IMR-90 (cell line): ENCODE measurements at regions not wholly inside any gene's neighbourhood (a gene's known extent, or its start where the extent isn't known, plus 50 kb on each side); places are given as distances from the start of the nearest gene placed in this dataset.
"Not testable (repeated sequence)": the region's sequence is repeated elsewhere in the genome, so short reads cannot be mapped to it uniquely, and the experiment has no call there.

Experiments used
- ATAC-seq: fragments of 200-7000 bp; cut with Tn5 transposase; 2 replicates; pipeline ENCODE4 v1.9.1; 2020; ENCODE audit warnings: low read depth, mild to moderate bottlenecking, moderate library complexity
- BruUV-seq: library from RNA; stranded (reverse); fragments of 400-500 nt; replicated peaks from 2 replicates; lab custom pipeline; 2021; lab: Mats Ljungman, UMichigan
- CTCF ChIA-PET: fragments of 300-600 bp; formaldehyde crosslinking; extraction: SDS; loops from one replicate; lab custom pipeline; 2021; ENCODE audit warnings: antibody characterized with exemption; lab: Yijun Ruan, JAX
- POLR2A ChIA-PET: fragments of 300-600 bp; sonication (Branson Sonifier 250); formaldehyde crosslinking; loops from one replicate; lab custom pipeline; 2022; ENCODE audit warnings: antibody characterized with exemption; ENCODE audit not compliant: unreplicated experiment; lab: Charles Lee
- DNase-seq: peaks from one replicate; pipeline ENCODE4 v3.0.0; 2013
- H2AFZ ChIP-seq: replicated peaks from 2 replicates; pipeline ENCODE3; 2013; ENCODE audit warnings: low read length, mild to moderate bottlenecking; ENCODE audit not compliant: poor library complexity
- H2AK5ac ChIP-seq: 2 replicates; pipeline ENCODE4 v1.6.1; 2013; ENCODE audit warnings: low read depth, low read length, inconsistent platforms
- H2AK9ac ChIP-seq: replicated peaks from 2 replicates; pipeline ENCODE3; 2013; ENCODE audit warnings: mild to moderate bottlenecking, low read depth, low read length, moderate library complexity; ENCODE audit not compliant: poor library complexity
- H2BK120ac ChIP-seq: 2 replicates; pipeline ENCODE4 v1.6.1; 2013; ENCODE audit warnings: low read depth, low read length, inconsistent platforms
- H2BK15ac ChIP-seq: 3 replicates; pipeline ENCODE4 v1.6.1; 2013; ENCODE audit warnings: low read depth, low read length, inconsistent platforms
- H2BK20ac ChIP-seq: 2 replicates; pipeline ENCODE4 v1.6.1; 2013; ENCODE audit warnings: low read depth, mild to moderate bottlenecking, inconsistent platforms, low read length, moderate library complexity
- H2BK5ac ChIP-seq: 2 replicates; pipeline ENCODE4 v1.6.1; 2013; ENCODE audit warnings: mild to moderate bottlenecking, low read depth, low read length, inconsistent platforms; ENCODE audit not compliant: poor library complexity, severe bottlenecking
- H3K14ac ChIP-seq: replicated peaks from 2 replicates; pipeline ENCODE4 v1.6.1; 2013; ENCODE audit warnings: low read depth, low read length, inconsistent platforms
- H3K18ac ChIP-seq: 2 replicates; pipeline ENCODE4 v1.6.1; 2013; ENCODE audit warnings: low read depth, low read length, control low read depth
- H3K23ac ChIP-seq: 2 replicates; pipeline ENCODE4 v1.6.1; 2013; ENCODE audit warnings: low read depth, low read length, inconsistent platforms
- H3K27ac ChIP-seq: 2 replicates; pipeline ENCODE4 v1.5.1; 2013; ENCODE audit warnings: mild to moderate bottlenecking, control low read depth, low read length; ENCODE audit not compliant: insufficient read depth
- H3K27me3 ChIP-seq: 2 replicates; pipeline ENCODE4 v1.6.1; 2013; ENCODE audit warnings: low read length; ENCODE audit not compliant: control insufficient read depth, insufficient read depth
- H3K36me3 ChIP-seq: 2 replicates; pipeline ENCODE4 v1.6.1; 2013; ENCODE audit warnings: low read length, mixed read lengths; ENCODE audit not compliant: control insufficient read depth, insufficient read depth
- H3K4ac ChIP-seq: 2 replicates; pipeline ENCODE4 v1.6.1; 2013; ENCODE audit warnings: low read depth, low read length, inconsistent platforms
- H3K4me1 ChIP-seq: 2 replicates; pipeline ENCODE4 v1.6.1; 2013; ENCODE audit warnings: low read length, mixed read lengths; ENCODE audit not compliant: control insufficient read depth, insufficient read depth
- H3K4me2 ChIP-seq: 2 replicates; pipeline ENCODE4 v1.6.1; 2013; ENCODE audit warnings: low read depth, mild to moderate bottlenecking, control low read depth, low read length, moderate library complexity
- H3K4me3 ChIP-seq: 2 replicates; pipeline ENCODE4 v1.5.1; 2013; ENCODE audit warnings: low read depth, mild to moderate bottlenecking, control low read depth, low read length, moderate library complexity; ENCODE audit not compliant: insufficient read depth
- H3K56ac ChIP-seq: 2 replicates; pipeline ENCODE4 v1.6.1; 2013; ENCODE audit warnings: low read length, inconsistent platforms; ENCODE audit not compliant: insufficient read depth; ENCODE audit errors: extremely low read depth
- H3K79me1 ChIP-seq, 2 experiments: 2 replicates each; pipeline ENCODE4 v1.6.1; 2013; ENCODE audit warnings: low read length in 2 of 2, inconsistent platforms in 1 of 2, low read depth in 1 of 2
- H3K9ac ChIP-seq: 2 replicates; pipeline ENCODE4 v1.6.1; 2013; ENCODE audit warnings: low read depth, low read length, control low read depth
- H3K9me1 ChIP-seq: 2 replicates; pipeline ENCODE4 v1.6.1; 2013; ENCODE audit warnings: low read length, inconsistent platforms; ENCODE audit not compliant: insufficient read depth
- H3K9me3 ChIP-seq: 2 replicates; pipeline ENCODE4 v1.6.1; 2013; ENCODE audit warnings: low read length; ENCODE audit not compliant: control insufficient read depth, insufficient read depth
- H4K20me1 ChIP-seq: 2 replicates; pipeline ENCODE4 v1.6.1; 2013; ENCODE audit warnings: low read length, inconsistent platforms; ENCODE audit not compliant: insufficient read depth
- H4K5ac ChIP-seq: 2 replicates; pipeline ENCODE4 v1.6.1; 2013; ENCODE audit warnings: mild to moderate bottlenecking, low read depth, low read length, control low read depth
- H4K8ac ChIP-seq, 2 experiments: 2 replicates each; pipeline ENCODE4 v1.6.1; 2013; ENCODE audit warnings: low read depth in 2 of 2, low read length in 2 of 2, control low read depth in 1 of 2, inconsistent platforms in 1 of 2
- H4K91ac ChIP-seq: 2 replicates; pipeline ENCODE4 v1.6.1; 2013; ENCODE audit warnings: low read depth, low read length, inconsistent platforms; ENCODE audit not compliant: insufficient read depth
- BHLHE40 ChIP-seq: fragments of 150-350 bp; IDR thresholded peaks from 2 replicates; pipeline ENCODE4 v1.6.1; 2016; ENCODE audit warnings: mild to moderate bottlenecking, low read depth, low read length
- CEBPB ChIP-seq: IDR thresholded peaks from 2 replicates; pipeline ENCODE4 v1.6.1; 2012; ENCODE audit warnings: low read depth, low read length, improper control_type of control experiment
- MAZ ChIP-seq: IDR thresholded peaks from 2 replicates; pipeline ENCODE4 v1.6.1; 2012; ENCODE audit warnings: low read depth, mild to moderate bottlenecking, low read length, improper control_type of control experiment, moderate library complexity, borderline replicate concordance
- POLR2A ChIP-seq: IDR thresholded peaks from 2 replicates; pipeline ENCODE4 v1.6.1; 2012; ENCODE audit warnings: mild to moderate bottlenecking, low read depth, low read length
- WGBS, 2 experiments: methylation state at CpG; one replicate each; pipeline versions ENCODE4 v1.1.5 to v1.1.7; 2013; ENCODE audit warnings: missing lambda C conversion rate in 2 of 2; ENCODE audit not compliant: insufficient read length in 1 of 2; ENCODE audit errors: extremely low coverage in 2 of 2; 5-methylcytosine and 5-hydroxymethylcytosine counted together
- dilution Hi-C: fragments of 300-500 bp; cut with HindIII; formaldehyde crosslinking; loops from one replicate; pipeline ENCODE4 v1.14.3; 2018; ENCODE audit warnings: low sequenced_read_pairs; ENCODE audit not compliant: unreplicated experiment
- in situ Hi-C: fragments of 300-500 bp; cut with MboI; formaldehyde crosslinking; loops from 3 replicates; pipeline ENCODE4 v1.14.3; 2019; ENCODE audit warnings: low sequenced_read_pairs, inconsistent platforms, mixed read lengths
- intact Hi-C: fragments of 100-400 bp; cut with micrococcal nuclease; formaldehyde crosslinking; loops from 2 replicates; pipeline ENCODE4 v1.10.0; 2022

GRCh38 chr9:85871008-85871407 lies 69.9 kb upstream of the NAA35 start:
- intact Hi-C loops: no loop called here
- in situ Hi-C loops: no loop called here
- Histone ChIP-seq H3K23ac (no peak overlapping the region), H3K14ac (no peak overlapping the region), H2AK9ac (no peak overlapping the region), H3K27ac (no peak overlapping the region), H3K27me3 (no peaks in the 10 kb centered on the region), H3K18ac (no peak overlapping the region), H2BK5ac (no peak overlapping the region), H3K4me1 (no peaks in the 10 kb centered on the region), H3K4ac (no peak overlapping the region), H3K9ac (no peak overlapping the region), H2AFZ (no peak overlapping the region), H3K9me1 (no peaks in the 10 kb centered on the region), H3K4me2 (no peak overlapping the region), H3K9me3 (no peaks in the 10 kb centered on the region), H4K91ac (no peak overlapping the region), H2AK5ac (no peak overlapping the region), H2BK20ac (no peak overlapping the region), H2BK120ac (no peak overlapping the region), H2BK15ac (no peak overlapping the region), H3K56ac (no peak overlapping the region), H4K5ac (no peak overlapping the region), H3K79me1 (no peaks in the 10 kb centered on the region), H3K36me3 (no peaks in the 10 kb centered on the region), H4K20me1 (no peaks in the 10 kb centered on the region), H4K8ac (no peak overlapping the region), H3K4me3 (no peak overlapping the region)
- WGBS, 2 experiments: no CpG with 5 or more reads among the region's 2 CpGs
- BruUV-seq: no TSS peak
- dilution Hi-C loops: no loop called here
- no peak for DNase-seq
- ATAC-seq: no peak
- ChIA-PET CTCF (no interaction called here), POLR2A (no interaction called here)
- TF ChIP-seq BHLHE40: no peak
- no peak for TF ChIP-seq MAZ
- no peak for TF ChIP-seq CEBPB
- TF ChIP-seq POLR2A: no peak

- H3K4ac ChIP-seq, H2AFZ ChIP-seq, H3K56ac ChIP-seq, H2AK5ac ChIP-seq, H3K18ac ChIP-seq, H4K91ac ChIP-seq, H3K4me3 ChIP-seq, H3K4me2 ChIP-seq, H3K14ac ChIP-seq, H2BK20ac ChIP-seq, H3K4me1 ChIP-seq, BruUV-seq, H3K79me1 ChIP-seq, H3K9me1 ChIP-seq, dilution Hi-C loops, H3K27me3 ChIP-seq, DNase-seq, H3K36me3 ChIP-seq, in situ Hi-C loops, ATAC-seq, intact Hi-C loops, H3K9ac ChIP-seq, H2BK15ac ChIP-seq, POLR2A ChIA-PET, H3K9me3 ChIP-seq, H4K20me1 ChIP-seq, H2AK9ac ChIP-seq, H3K27ac ChIP-seq, H4K5ac ChIP-seq, CTCF ChIA-PET, H3K23ac ChIP-seq, H2BK5ac ChIP-seq, H4K8ac ChIP-seq, H2BK120ac ChIP-seq: not testable (repeated sequence)
- WGBS, 2 experiments: no CpG with 5 or more reads among the region's 5 CpGs
Observed at GRCh38 chr9:85871683-85872082, 69.3 kb upstream of the NAA35 start.
